ENCODE measurements at regions not wholly inside any gene's neighbourhood (a gene's known extent, or its start where the extent isn't known, plus 50 kb on each side); places are given as distances from the start of the nearest gene placed in this dataset.

DNA sequence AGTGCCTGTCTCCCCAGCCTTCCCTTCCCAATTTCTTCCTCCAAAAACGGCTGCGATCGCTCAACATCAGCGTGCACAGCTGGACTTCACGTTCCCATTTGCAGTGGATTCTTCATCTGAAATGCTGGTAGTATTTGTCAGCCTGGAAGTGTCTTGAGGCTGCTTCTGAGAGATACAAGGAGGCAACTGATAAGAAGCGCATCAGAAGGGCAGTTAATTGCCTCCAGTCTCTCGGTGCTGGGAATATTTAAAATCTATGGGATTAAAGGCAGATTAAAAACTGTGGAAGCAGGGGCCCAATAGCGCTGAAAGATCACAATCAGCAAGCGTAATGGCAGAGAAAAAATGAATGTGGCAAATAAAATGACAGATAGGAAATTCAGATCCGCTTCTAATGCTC is 450.0 kb downstream of the GATA3 start:
- Histone ChIP-seq H3K4me3 (ENCODE audit: low read depth, low read length, poor library complexity, severe bottlenecking) (no peak overlapping the region), H3F3A (ENCODE audit: insufficient read depth, low read length) (no peaks in the 10 kb centered on the region), H4K20me1 (ENCODE audit: insufficient read depth, low read length) (no peaks in the 10 kb centered on the region), H3K9me3 (ENCODE audit: low read length) (no peaks in the 10 kb centered on the region), H3K4me2 (ENCODE audit: low read length) (no peak overlapping the region), H3K27me3 (ENCODE audit: insufficient read depth, low read length) (no peaks in the 10 kb centered on the region), H3K9ac (ENCODE audit: low read length) (no peak overlapping the region), H3K36me3 (ENCODE audit: insufficient read depth, low read length) (no peaks in the 10 kb centered on the region), H3K79me2 (ENCODE audit: insufficient read depth, low read length) (no peaks in the 10 kb centered on the region), H2AFZ (ENCODE audit: low read length) (no peak overlapping the region), H3K9me2 (ENCODE audit: low read depth, low read length) (no peaks in the 10 kb centered on the region), H3K27ac (ENCODE audit: low read depth, low read length, poor library complexity, severe bottlenecking) (no peak overlapping the region), H3K4me1 (ENCODE audit: insufficient read depth, low read length, severe bottlenecking) (no peaks in the 10 kb centered on the region)
- TF ChIP-seq EZH2 (IDR thresholded peaks at IDR 0.05; ENCODE audit: borderline replicate concordance, low read length) = no peak

DNA sequence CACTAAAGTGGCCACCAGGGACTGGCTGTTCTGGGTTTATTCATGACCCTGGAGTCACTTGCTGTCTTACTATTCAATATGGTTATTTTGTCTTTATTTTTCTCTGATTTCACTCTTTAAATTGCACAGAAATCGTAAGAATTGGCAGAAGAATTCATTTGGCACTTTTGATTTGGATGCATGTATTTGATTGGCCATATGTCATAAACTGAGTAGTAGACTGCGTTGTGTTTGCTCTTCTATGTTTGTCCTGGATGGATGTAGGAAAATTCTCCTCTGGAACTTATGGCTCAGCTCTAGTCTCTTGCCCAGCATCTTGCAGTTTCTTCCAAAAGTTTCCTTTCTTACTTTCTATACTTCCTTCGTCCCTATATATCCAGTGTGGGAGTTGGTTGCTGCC is 452.7 kb downstream of the GATA3 start:
- no peak for TF ChIP-seq EZH2 (IDR thresholded peaks at IDR 0.05; ENCODE audit: borderline replicate concordance, low read length)
- TF ChIP-seq, protein P1, sequence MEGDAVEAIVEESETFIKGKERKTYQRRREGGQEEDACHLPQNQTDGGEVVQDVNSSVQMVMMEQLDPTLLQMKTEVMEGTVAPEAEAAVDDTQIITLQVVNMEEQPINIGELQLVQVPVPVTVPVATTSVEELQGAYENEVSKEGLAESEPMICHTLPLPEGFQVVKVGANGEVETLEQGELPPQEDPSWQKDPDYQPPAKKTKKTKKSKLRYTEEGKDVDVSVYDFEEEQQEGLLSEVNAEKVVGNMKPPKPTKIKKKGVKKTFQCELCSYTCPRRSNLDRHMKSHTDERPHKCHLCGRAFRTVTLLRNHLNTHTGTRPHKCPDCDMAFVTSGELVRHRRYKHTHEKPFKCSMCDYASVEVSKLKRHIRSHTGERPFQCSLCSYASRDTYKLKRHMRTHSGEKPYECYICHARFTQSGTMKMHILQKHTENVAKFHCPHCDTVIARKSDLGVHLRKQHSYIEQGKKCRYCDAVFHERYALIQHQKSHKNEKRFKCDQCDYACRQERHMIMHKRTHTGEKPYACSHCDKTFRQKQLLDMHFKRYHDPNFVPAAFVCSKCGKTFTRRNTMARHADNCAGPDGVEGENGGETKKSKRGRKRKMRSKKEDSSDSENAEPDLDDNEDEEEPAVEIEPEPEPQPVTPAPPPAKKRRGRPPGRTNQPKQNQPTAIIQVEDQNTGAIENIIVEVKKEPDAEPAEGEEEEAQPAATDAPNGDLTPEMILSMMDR (IDR thresholded peaks at IDR 0.05; ENCODE audit: low read length) = no peak
- H3K4me1 ChIP-seq (ENCODE audit: insufficient read depth, low read length, severe bottlenecking) = no peaks in the 10 kb centered on the region
- no peak overlapping the region for H3K27ac ChIP-seq (ENCODE audit: low read depth, low read length, poor library complexity, severe bottlenecking)
- no peaks in the 10 kb centered on the region for H4K20me1 ChIP-seq (ENCODE audit: insufficient read depth, low read length)
- H3K9me3 ChIP-seq (ENCODE audit: low read length) = no peaks in the 10 kb centered on the region
- H2AFZ ChIP-seq (ENCODE audit: low read length) = no peak overlapping the region
- no peak overlapping the region for H3K4me3 ChIP-seq (ENCODE audit: low read depth, low read length, poor library complexity, severe bottlenecking)
- no peaks in the 10 kb centered on the region for H3K9me2 ChIP-seq (ENCODE audit: low read depth, low read length)
- H3K9ac ChIP-seq (ENCODE audit: low read length) = no peak overlapping the region
- no peak overlapping the region for H3K4me2 ChIP-seq (ENCODE audit: low read length)
- no peaks in the 10 kb centered on the region for H3K79me2 ChIP-seq (ENCODE audit: insufficient read depth, low read length)
- no peaks in the 10 kb centered on the region for H3F3A ChIP-seq (ENCODE audit: insufficient read depth, low read length)
- H3K27me3 ChIP-seq (ENCODE audit: insufficient read depth, low read length) = no peaks in the 10 kb centered on the region
- H3K36me3 ChIP-seq (ENCODE audit: insufficient read depth, low read length) = no peaks in the 10 kb centered on the region

DNA sequence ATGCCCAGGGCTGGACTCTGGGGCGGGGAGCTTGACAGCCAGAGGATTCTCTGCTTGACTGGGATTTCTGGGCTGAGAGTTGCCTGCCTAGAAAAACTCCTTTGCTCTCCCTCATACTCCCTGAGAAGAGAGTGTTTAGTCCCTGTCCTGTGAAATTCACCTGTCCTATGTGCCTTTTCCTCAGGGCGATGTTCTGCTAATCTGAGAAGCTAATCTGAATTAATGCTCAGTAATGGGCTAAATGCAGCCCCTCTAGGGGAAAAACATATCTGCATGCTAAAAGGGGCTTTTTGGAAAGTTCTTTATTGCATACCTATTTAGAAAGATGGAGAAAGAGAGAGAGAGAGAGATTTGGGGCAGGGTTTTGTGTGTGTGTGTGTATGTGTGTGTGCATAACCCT is 454.4 kb downstream of the GATA3 start:
- Histone ChIP-seq H4K20me1 (ENCODE audit: insufficient read depth, low read length) (no peaks in the 10 kb centered on the region), H2AFZ (ENCODE audit: low read length) (no peak overlapping the region), H3K4me3 (ENCODE audit: low read depth, low read length, poor library complexity, severe bottlenecking) (no peak overlapping the region), H3K36me3 (ENCODE audit: insufficient read depth, low read length) (no peaks in the 10 kb centered on the region), H3K4me2 (ENCODE audit: low read length) (no peak overlapping the region), H3K4me1 (ENCODE audit: insufficient read depth, low read length, severe bottlenecking) (no peaks in the 10 kb centered on the region), H3K79me2 (ENCODE audit: insufficient read depth, low read length) (no peaks in the 10 kb centered on the region), H3K9me3 (ENCODE audit: low read length) (no peaks in the 10 kb centered on the region), H3F3A (ENCODE audit: insufficient read depth, low read length) (no peaks in the 10 kb centered on the region), H3K9me2 (ENCODE audit: low read depth, low read length) (no peaks in the 10 kb centered on the region), H3K27me3 (ENCODE audit: insufficient read depth, low read length) (no peaks in the 10 kb centered on the region), H3K27ac (ENCODE audit: low read depth, low read length, poor library complexity, severe bottlenecking) (no peak overlapping the region), H3K9ac (ENCODE audit: low read length) (no peak overlapping the region)
- no peak for TF ChIP-seq EZH2 (IDR thresholded peaks at IDR 0.05; ENCODE audit: borderline replicate concordance, low read length)
- TF ChIP-seq, protein P1 (IDR thresholded peaks at IDR 0.05; ENCODE audit: low read length) = no peak

DNA sequence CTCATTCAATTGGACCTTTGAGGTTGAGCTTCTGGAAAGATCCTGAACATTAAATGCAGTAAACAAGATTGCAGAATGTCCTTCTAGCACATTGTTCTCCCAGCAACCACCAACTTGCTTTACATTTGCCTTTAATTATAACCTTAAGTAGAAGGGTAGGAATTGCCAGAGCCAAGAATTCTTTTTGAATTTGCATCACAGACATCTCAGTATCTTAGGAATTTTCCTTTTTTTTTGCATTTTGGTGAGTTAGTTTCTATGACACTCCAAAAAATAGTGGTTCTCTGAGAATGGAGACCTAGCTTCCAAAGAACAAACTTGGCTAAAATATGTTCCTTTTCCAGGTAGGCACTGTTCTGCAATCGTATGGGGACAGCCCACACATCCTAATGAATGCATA is 456.0 kb downstream of the GATA3 start:
- H3K4me2 ChIP-seq (ENCODE audit: low read length) = no peak overlapping the region
- H3K4me1 ChIP-seq (ENCODE audit: insufficient read depth, low read length, severe bottlenecking) = no peaks in the 10 kb centered on the region
- H3K9me3 ChIP-seq (ENCODE audit: low read length) = no peaks in the 10 kb centered on the region
- no peaks in the 10 kb centered on the region for H3K9me2 ChIP-seq (ENCODE audit: low read depth, low read length)
- no peak overlapping the region for H3K9ac ChIP-seq (ENCODE audit: low read length)
- TF ChIP-seq, protein P1 (IDR thresholded peaks at IDR 0.05; ENCODE audit: low read length) = no peak
- TF ChIP-seq EZH2 (IDR thresholded peaks at IDR 0.05; ENCODE audit: borderline replicate concordance, low read length) = no peak
- H3K36me3 ChIP-seq (ENCODE audit: insufficient read depth, low read length) = no peaks in the 10 kb centered on the region
- H3F3A ChIP-seq (ENCODE audit: insufficient read depth, low read length) = no peaks in the 10 kb centered on the region
- H3K79me2 ChIP-seq (ENCODE audit: insufficient read depth, low read length) = no peaks in the 10 kb centered on the region
- H3K27ac ChIP-seq (ENCODE audit: low read depth, low read length, poor library complexity, severe bottlenecking) = no peak overlapping the region
- H3K4me3 ChIP-seq (ENCODE audit: low read depth, low read length, poor library complexity, severe bottlenecking) = no peak overlapping the region
- no peaks in the 10 kb centered on the region for H3K27me3 ChIP-seq (ENCODE audit: insufficient read depth, low read length)
- H2AFZ ChIP-seq (ENCODE audit: low read length) = no peak overlapping the region
- H4K20me1 ChIP-seq (ENCODE audit: insufficient read depth, low read length) = no peaks in the 10 kb centered on the region
